ENCODE measurements at regions not wholly inside any gene's neighbourhood (a gene's known extent, or its start where the extent isn't known, plus 50 kb on each side); places are given as distances from the start of the nearest gene placed in this dataset.

DNA sequence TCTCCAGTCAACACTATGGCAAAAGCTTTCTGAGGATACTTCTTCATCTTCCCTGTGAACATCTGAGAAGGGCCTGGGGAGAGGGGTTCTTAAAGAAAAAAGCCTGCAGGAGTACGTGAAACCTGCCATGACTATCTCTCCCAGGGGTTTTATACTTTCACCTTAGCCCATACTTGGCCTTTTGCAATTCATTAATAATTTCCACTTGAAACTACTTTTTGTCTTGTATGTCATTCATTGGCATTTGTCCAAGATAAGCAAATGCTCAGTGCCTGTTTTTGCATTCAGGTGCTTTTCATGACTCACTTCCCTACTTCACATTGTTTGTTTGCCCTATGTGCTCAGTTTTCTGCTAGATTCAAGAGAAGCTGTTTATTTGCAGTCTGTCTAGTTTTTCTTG, 580.3 kb upstream of the GJE1 start:
- Mint-ChIP-seq H3K27ac (ENCODE audit: unreplicated experiment) (peak overlapping the region; percentile 16), H3K4me3 (ENCODE audit: unreplicated experiment) (no peak overlapping the region), H3K36me3 (ENCODE audit: unreplicated experiment) (peaks cover 9% of the 10 kb centered on the region), H3K27me3 (ENCODE audit: unreplicated experiment) (no peaks in the 10 kb centered on the region), H3K4me1 (ENCODE audit: unreplicated experiment) (peaks cover 8% of the 10 kb centered on the region), H3K9me3 (ENCODE audit: unreplicated experiment) (peaks cover 22% of the 10 kb centered on the region)
- no peak for DNase-seq (ENCODE audit: extremely low spot score, unreplicated experiment)
- TF ChIP-seq, protein P1, sequence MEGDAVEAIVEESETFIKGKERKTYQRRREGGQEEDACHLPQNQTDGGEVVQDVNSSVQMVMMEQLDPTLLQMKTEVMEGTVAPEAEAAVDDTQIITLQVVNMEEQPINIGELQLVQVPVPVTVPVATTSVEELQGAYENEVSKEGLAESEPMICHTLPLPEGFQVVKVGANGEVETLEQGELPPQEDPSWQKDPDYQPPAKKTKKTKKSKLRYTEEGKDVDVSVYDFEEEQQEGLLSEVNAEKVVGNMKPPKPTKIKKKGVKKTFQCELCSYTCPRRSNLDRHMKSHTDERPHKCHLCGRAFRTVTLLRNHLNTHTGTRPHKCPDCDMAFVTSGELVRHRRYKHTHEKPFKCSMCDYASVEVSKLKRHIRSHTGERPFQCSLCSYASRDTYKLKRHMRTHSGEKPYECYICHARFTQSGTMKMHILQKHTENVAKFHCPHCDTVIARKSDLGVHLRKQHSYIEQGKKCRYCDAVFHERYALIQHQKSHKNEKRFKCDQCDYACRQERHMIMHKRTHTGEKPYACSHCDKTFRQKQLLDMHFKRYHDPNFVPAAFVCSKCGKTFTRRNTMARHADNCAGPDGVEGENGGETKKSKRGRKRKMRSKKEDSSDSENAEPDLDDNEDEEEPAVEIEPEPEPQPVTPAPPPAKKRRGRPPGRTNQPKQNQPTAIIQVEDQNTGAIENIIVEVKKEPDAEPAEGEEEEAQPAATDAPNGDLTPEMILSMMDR (IDR thresholded peaks at IDR 0.05): no peak

- no peak for DNase-seq (ENCODE audit: extremely low spot score, unreplicated experiment)
- Mint-ChIP-seq H3K27ac (ENCODE audit: unreplicated experiment) (no peak overlapping the region), H3K9me3 (ENCODE audit: unreplicated experiment) (peaks cover 26% of the 10 kb centered on the region), H3K27me3 (ENCODE audit: unreplicated experiment) (no peaks in the 10 kb centered on the region), H3K36me3 (ENCODE audit: unreplicated experiment) (peaks cover 10% of the 10 kb centered on the region), H3K4me3 (ENCODE audit: unreplicated experiment) (no peak overlapping the region), H3K4me1 (ENCODE audit: unreplicated experiment) (peaks cover 8% of the 10 kb centered on the region)
- TF ChIP-seq, protein P1 (IDR thresholded peaks at IDR 0.05): no peak
Observed at GRCh38 chr6:141552031-141552430, 580.7 kb upstream of the GJE1 start.

DNA sequence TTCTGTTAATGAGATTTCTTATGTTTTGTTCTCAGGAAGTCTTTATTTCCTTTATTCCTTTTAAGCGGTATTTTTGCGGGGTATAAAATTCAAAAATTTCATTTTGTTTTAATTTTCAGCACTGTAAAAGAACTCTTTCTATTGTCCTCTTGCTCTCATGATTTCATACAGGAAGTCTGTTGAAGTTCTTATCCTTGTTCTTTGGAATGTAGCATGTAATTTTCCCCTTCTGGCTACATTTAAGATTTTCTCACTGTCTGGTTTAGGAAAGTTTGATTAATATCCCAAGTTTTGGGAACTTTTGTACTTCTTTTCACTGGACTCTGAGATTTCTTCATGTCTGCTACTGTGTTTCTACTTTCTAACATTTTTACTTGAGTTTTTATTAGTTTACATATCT, 581.4 kb upstream of the GJE1 start:
- peaks cover 8% of the 10 kb centered on the region for H3K4me1 Mint-ChIP-seq (ENCODE audit: unreplicated experiment)
- H3K27ac Mint-ChIP-seq (ENCODE audit: unreplicated experiment): no peak overlapping the region
- H3K9me3 Mint-ChIP-seq (ENCODE audit: unreplicated experiment): peaks cover 32% of the 10 kb centered on the region
- TF ChIP-seq, protein P1 (IDR thresholded peaks at IDR 0.05): no peak
- H3K27me3 Mint-ChIP-seq (ENCODE audit: unreplicated experiment): no peaks in the 10 kb centered on the region
- no peak overlapping the region for H3K4me3 Mint-ChIP-seq (ENCODE audit: unreplicated experiment)
- DNase-seq (ENCODE audit: extremely low spot score, unreplicated experiment): no peak
- H3K36me3 Mint-ChIP-seq (ENCODE audit: unreplicated experiment): peaks cover 12% of the 10 kb centered on the region

GRCh38 chr6:141550471-141550870, 582.3 kb upstream of the GJE1 start:
- H3K4me3 Mint-ChIP-seq (ENCODE audit: unreplicated experiment): no peak overlapping the region
- H3K36me3 Mint-ChIP-seq (ENCODE audit: unreplicated experiment): peaks cover 15% of the 10 kb centered on the region
- H3K9me3 Mint-ChIP-seq (ENCODE audit: unreplicated experiment): peaks cover 39% of the 10 kb centered on the region
- H3K27ac Mint-ChIP-seq (ENCODE audit: unreplicated experiment): no peak overlapping the region
- peaks cover 8% of the 10 kb centered on the region for H3K4me1 Mint-ChIP-seq (ENCODE audit: unreplicated experiment)
- H3K27me3 Mint-ChIP-seq (ENCODE audit: unreplicated experiment): no peaks in the 10 kb centered on the region
- no peak for DNase-seq (ENCODE audit: extremely low spot score, unreplicated experiment)
- TF ChIP-seq, protein P1 (IDR thresholded peaks at IDR 0.05): no peak

DNA sequence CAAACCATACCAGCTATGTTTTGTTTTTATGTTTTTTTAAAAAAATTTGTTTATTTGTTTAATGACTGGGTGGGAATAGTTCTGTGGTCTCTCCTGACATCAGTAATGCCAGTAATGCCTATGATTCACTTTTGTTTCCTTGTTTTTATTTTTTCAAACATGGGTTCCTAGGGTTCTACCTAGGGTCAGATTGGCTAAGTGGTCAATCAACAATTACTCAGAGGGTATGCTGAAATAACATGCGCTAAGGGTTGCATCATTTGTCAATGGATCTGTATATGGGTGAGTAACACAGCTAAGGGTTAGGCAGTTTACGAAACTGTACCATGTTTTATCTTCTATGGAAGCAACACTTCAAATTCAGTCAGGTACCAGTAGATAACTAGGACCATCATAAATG, 583.8 kb upstream of the GJE1 start:
- no peaks in the 10 kb centered on the region for H3K27me3 Mint-ChIP-seq (ENCODE audit: unreplicated experiment)
- peaks cover 8% of the 10 kb centered on the region for H3K4me1 Mint-ChIP-seq (ENCODE audit: unreplicated experiment)
- H3K9me3 Mint-ChIP-seq (ENCODE audit: unreplicated experiment): peaks cover 47% of the 10 kb centered on the region
- H3K36me3 Mint-ChIP-seq (ENCODE audit: unreplicated experiment): peaks cover 15% of the 10 kb centered on the region
- H3K27ac Mint-ChIP-seq (ENCODE audit: unreplicated experiment): no peak overlapping the region
- DNase-seq (ENCODE audit: extremely low spot score, unreplicated experiment): no peak
- TF ChIP-seq, protein P1 (IDR thresholded peaks at IDR 0.05): no peak
- no peak overlapping the region for H3K4me3 Mint-ChIP-seq (ENCODE audit: unreplicated experiment)

Measured in osteocyte (in vitro differentiated cells).